ENCODE measurements at regions not wholly inside any gene's neighbourhood (a gene's known extent, or its start where the extent isn't known, plus 50 kb on each side); places are given as distances from the start of the nearest gene placed in this dataset.
A peak's percentile ranks its signal among the peaks of the same experiment; 100 is the strongest.

GRCh38 chr6:44058617-44059358 is 68.5 kb downstream of the MRPL14 start (continued):
- no peak for TF ChIP-seq SSRP1 (CRISPR knock-in tag; IDR thresholded peaks at IDR 0.05)
- TF ChIP-seq, protein P1, sequence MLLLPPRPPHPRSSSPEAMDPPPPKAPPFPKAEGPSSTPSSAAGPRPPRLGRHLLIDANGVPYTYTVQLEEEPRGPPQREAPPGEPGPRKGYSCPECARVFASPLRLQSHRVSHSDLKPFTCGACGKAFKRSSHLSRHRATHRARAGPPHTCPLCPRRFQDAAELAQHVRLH (CRISPR knock-in tag; IDR thresholded peaks at IDR 0.05; ENCODE audit: borderline replicate concordance, low read depth) = 0 out of 2 replicates have a peak, but pooled peaks have one; percentile 69
- TF ChIP-seq ZSCAN31 (CRISPR knock-in tag; IDR thresholded peaks at IDR 0.05; ENCODE audit: low read depth) = no peak
- no peak for TF ChIP-seq SNAPC5 (CRISPR knock-in tag; IDR thresholded peaks at IDR 0.05; ENCODE audit: borderline replicate concordance)
- TF ChIP-seq NR3C1 (CRISPR knock-in tag; IDR thresholded peaks at IDR 0.05) = no peak
- no peak for TF ChIP-seq ZNF510 (CRISPR knock-in tag; IDR thresholded peaks at IDR 0.05; ENCODE audit: low read depth)
- no peak for TF ChIP-seq TCF7L2 (IDR thresholded peaks at IDR 0.05; ENCODE audit: low read depth, low read length)
- TF ChIP-seq, protein P2, sequence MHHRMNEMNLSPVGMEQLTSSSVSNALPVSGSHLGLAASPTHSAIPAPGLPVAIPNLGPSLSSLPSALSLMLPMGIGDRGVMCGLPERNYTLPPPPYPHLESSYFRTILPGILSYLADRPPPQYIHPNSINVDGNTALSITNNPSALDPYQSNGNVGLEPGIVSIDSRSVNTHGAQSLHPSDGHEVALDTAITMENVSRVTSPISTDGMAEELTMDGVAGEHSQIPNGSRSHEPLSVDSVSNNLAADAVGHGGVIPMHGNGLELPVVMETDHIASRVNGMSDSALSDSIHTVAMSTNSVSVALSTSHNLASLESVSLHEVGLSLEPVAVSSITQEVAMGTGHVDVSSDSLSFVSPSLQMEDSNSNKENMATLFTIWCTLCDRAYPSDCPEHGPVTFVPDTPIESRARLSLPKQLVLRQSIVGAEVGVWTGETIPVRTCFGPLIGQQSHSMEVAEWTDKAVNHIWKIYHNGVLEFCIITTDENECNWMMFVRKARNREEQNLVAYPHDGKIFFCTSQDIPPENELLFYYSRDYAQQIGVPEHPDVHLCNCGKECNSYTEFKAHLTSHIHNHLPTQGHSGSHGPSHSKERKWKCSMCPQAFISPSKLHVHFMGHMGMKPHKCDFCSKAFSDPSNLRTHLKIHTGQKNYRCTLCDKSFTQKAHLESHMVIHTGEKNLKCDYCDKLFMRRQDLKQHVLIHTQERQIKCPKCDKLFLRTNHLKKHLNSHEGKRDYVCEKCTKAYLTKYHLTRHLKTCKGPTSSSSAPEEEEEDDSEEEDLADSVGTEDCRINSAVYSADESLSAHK (CRISPR knock-in tag; IDR thresholded peaks at IDR 0.05; ENCODE audit: borderline replicate concordance) = no peak
- no peak for TF ChIP-seq DNMT3B (CRISPR knock-in tag; conservative IDR thresholded peaks at IDR 0.05)
- 0 out of 2 replicates have a peak, but pooled peaks have one; percentile 22 for TF ChIP-seq ZNF83 (CRISPR knock-in tag; IDR thresholded peaks at IDR 0.05; ENCODE audit: borderline replicate concordance)
- TF ChIP-seq SP1 (IDR thresholded peaks at IDR 0.05) = no peak
- no peak for TF ChIP-seq SP1 (CRISPR knock-in tag; IDR thresholded peaks at IDR 0.05)
- no peak for TF ChIP-seq ZBTB46 (CRISPR knock-in tag; IDR thresholded peaks at IDR 0.05; ENCODE audit: borderline replicate concordance)
- no peak for TF ChIP-seq ZNF777 (CRISPR knock-in tag; IDR thresholded peaks at IDR 0.05)
- 0 out of 2 replicates have a peak, but pooled peaks have one; percentile 68 for TF ChIP-seq ZNF292 (CRISPR knock-in tag; IDR thresholded peaks at IDR 0.05; ENCODE audit: borderline replicate concordance, low read depth)
- no peak for TF ChIP-seq ZNF713 (CRISPR knock-in tag; IDR thresholded peaks at IDR 0.05)
- TF ChIP-seq ZFP41 (CRISPR knock-in tag; IDR thresholded peaks at IDR 0.05; ENCODE audit: borderline replicate concordance) = 0 out of 2 replicates have a peak, but pooled peaks have one; percentile 47
- no peak for TF ChIP-seq RFX1 (IDR thresholded peaks at IDR 0.05)
- TF ChIP-seq RARA (CRISPR knock-in tag; IDR thresholded peaks at IDR 0.05) = peak; percentile 3; the same call in 1 of the 2 replicates
- no peak for TF ChIP-seq ZNF17 (CRISPR knock-in tag; IDR thresholded peaks at IDR 0.05)
- peak in 1 of 2 experiments; percentile 25; a peak in 1 of 4 replicates for TF ChIP-seq HMGXB4 (CRISPR knock-in tag; IDR thresholded peaks at IDR 0.05; ENCODE audit: borderline replicate concordance in 1 of 2, low read depth in 1 of 2)
- no peak for TF ChIP-seq KDM3A (CRISPR knock-in tag; IDR thresholded peaks at IDR 0.05; ENCODE audit: low read depth)
- TF ChIP-seq, protein P3, sequence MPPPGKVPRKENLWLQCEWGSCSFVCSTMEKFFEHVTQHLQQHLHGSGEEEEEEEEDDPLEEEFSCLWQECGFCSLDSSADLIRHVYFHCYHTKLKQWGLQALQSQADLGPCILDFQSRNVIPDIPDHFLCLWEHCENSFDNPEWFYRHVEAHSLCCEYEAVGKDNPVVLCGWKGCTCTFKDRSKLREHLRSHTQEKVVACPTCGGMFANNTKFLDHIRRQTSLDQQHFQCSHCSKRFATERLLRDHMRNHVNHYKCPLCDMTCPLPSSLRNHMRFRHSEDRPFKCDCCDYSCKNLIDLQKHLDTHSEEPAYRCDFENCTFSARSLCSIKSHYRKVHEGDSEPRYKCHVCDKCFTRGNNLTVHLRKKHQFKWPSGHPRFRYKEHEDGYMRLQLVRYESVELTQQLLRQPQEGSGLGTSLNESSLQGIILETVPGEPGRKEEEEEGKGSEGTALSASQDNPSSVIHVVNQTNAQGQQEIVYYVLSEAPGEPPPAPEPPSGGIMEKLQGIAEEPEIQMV (CRISPR knock-in tag; IDR thresholded peaks at IDR 0.05; ENCODE audit: low read depth) = no peak
